Frontal cortex (tissue), 3 donors: ENCODE measurements at regions not wholly inside any gene's neighbourhood (a gene's known extent, or its start where the extent isn't known, plus 50 kb on each side); places are given as distances from the start of the nearest gene placed in this dataset.
"Not testable (repeated sequence)": the region's sequence is repeated elsewhere in the genome, so short reads cannot be mapped to it uniquely, and the experiment has no call there.

ENCODE experiments used
- DNase-seq, 2 donors: peaks; one replicate each; pipeline ENCODE4 v3.0.0; 2012; ENCODE audit warnings: low spot score in 2 of 2
- FAIRE-seq: peaks from 2 replicates; lab custom pipeline; 2012; peaks lifted over from hg19 to GRCh38; lab: Jason Lieb, UNC
- donor health status: control.
- donor health status: control.
- donor health status: control.

DNA sequence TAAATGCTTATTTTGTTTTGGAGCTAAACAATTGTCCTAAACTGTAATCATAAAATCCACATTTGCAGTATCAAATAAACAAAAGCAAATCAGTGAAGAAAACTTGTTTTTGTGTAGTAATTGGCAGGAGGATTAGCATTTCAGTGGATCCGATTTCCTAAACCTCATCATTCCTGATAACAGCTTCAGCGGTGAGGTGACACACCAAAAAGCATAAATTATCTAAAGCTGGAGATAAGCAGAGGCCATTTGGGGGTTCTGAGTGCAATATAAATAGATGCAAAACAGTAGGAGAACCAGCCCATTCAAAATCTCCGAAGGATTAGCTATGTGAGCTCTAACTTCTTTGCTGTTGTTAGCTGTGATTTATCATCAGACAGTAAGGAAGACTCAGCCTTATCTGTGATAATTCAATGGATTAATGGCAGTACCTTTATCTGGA lies 235.8 kb downstream of the EPHA7 start:
- DNase-seq (no peak), FAIRE-seq (no peak)

DNA sequence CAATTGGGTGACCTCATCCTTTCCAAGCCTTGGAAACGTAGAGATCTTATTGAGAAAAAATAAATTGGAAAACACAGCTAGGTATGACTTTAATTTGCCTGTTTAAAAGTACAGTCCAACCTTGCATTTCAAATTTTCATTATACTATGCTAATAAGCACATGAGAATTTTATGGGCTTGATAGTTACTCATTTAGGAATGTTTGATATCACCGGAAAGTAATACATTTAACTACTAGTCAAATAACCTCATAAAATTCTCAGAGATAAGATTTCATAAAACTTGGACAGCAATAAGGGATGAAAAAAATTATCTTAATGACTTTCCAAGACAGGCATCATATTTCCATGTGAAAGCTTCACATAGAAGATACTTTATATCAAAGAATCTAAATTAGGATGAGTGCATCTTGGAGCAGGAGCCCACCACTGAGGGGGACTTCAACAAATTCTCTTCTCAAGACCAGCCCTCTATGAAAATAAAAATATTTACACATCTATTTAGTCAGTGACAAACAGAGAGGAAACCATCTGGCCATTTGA lies 236.3 kb downstream of the EPHA7 start:
- DNase-seq (no peak), FAIRE-seq (no peak)

DNA sequence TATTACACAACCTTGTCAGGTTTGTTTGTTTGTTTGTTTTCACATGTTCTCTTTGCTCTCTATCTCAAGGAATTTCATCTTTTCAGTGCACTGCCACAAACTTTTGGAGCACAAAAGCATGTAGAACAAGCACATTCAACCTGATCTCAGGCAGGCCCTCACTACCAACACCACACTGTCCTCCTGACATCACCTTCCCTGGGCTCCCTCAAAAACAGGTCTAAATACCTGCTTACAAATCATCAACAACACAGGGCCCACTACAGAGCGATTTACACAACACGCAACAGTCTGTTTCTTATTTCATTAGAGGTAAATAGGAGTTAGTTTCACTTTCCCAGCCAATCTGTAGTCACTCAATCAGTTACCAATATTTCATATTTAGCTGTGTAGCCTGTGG lies 241.4 kb downstream of the EPHA7 start:
- DNase-seq = no peak
- no peak for FAIRE-seq

DNA sequence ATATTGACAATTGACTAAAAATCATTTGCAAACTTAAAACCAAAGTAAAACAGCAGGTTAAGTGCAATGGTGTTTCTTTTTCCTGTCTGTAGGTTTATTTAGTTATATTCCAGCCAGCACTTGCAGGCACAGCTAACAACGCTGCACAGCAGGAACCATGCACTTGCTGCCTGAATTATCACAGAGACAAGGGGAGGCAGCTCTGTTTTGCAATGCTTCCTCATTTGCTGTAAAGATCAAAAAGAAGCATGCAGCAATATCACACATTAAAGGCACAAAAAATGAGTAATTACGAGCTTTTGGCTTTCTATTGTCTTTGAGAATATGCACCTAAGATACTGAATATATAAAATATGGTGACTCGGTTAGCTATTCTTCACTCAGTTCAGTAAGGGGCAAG lies 241.9 kb downstream of the EPHA7 start:
- DNase-seq (no peak), FAIRE-seq (no peak)

DNA sequence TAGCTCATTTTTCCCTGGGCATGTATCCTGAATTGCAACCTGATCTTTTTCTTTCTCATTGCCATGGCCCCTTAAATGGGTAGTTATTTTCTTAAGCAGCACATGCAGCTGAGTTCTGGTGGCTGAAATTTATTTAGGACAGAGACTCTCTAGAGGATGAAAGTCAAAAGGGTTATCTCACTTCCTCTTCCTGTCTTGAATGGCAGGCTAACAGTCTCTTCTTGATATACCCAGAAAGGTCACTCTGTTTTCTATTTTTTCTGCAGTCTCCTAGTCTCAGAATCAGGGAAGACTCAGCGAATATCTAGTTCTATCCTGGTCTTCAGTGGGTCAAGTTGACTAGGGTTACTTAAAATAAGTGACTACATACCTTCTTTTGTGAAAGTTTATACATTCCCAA lies 243.3 kb downstream of the EPHA7 start:
- DNase-seq (no peak), FAIRE-seq (no peak)

DNA sequence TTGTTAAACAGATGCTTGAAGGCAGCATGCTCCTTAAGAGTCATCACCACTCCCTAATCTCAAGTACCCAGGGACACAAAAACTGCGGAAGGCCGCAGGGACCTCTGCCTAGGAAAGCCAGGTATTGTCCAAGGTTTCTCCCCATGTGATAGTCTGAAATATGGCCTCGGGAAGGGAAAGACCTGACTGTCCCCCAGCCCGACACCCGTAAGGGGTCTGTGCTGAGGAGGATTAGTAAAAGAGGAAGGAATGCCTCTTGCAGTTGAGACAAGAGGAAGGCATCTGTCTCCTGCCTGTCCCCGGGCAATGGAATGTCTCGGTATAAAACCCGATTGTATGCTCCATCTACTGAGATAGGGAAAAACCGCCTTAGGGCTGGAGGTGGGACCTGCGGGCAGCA lies 245.8 kb downstream of the EPHA7 start:
- FAIRE-seq, DNase-seq: not testable (repeated sequence)

DNA sequence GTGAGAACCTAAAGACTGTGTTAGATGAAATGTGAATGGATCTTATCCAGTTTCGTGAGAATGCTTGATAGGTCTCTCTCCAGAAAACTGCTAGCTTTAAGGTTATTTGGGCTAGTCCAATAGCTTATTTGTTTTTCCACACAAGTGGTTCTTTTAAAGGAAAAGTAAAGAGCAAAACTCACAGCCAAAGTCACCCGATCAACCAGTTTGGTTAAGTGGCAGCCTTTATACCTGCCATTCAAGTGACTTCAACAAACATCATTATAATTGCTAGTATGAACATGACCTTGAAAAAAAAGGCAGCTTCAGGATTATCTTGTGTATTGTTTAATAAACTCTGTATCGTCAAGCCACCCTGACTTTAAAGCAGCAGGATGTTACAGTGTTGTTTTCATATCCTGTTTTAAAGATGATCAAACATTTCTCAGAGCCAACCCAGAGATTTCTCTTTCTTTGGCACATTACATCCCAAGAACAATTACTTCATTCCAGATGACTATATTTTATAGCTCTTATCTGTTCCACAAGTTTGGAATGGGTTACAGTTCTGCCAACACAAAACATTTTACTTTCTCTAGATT lies 253.4 kb downstream of the EPHA7 start:
- no peak for FAIRE-seq
- no peak for DNase-seq

DNA sequence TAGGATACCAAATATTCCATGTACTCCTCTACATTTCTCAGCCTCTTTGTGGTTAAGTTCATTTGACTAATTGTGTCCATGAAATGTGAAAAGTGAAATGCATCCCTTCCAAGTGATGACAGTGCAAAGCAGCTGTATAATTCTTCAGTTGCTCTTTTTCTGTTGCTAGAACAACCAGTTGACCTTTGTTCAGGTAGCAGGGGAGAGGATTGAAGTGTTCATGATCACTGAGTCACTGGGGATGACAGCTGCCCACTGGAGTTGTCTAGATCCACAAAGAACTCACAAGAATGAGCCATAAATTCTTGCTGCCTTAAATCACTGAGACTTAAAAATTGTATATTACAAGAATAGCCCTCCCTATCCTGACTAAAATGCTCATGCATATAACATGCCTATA lies 254.6 kb downstream of the EPHA7 start:
- DNase-seq (no peak), FAIRE-seq (no peak)

DNA sequence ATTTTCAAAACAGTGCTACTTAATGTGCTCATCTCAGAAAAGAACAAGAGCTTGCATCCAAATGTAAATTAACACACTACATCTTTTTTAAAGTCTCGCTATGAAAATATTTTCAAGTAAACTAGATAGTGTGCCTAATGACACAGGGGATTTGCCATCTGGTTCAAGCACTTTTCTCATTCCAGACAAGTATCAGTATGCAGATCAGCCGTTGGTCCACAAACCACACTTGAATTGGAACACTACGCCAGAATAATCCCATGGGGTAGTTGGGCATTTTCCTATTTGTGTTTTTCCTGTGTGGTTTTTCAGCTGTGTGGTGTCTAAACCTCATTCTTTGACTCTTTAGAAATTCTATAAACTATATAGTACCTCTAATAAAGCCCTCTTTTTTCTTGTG lies 256.2 kb downstream of the EPHA7 start:
- DNase-seq = no peak
- FAIRE-seq = no peak

DNA sequence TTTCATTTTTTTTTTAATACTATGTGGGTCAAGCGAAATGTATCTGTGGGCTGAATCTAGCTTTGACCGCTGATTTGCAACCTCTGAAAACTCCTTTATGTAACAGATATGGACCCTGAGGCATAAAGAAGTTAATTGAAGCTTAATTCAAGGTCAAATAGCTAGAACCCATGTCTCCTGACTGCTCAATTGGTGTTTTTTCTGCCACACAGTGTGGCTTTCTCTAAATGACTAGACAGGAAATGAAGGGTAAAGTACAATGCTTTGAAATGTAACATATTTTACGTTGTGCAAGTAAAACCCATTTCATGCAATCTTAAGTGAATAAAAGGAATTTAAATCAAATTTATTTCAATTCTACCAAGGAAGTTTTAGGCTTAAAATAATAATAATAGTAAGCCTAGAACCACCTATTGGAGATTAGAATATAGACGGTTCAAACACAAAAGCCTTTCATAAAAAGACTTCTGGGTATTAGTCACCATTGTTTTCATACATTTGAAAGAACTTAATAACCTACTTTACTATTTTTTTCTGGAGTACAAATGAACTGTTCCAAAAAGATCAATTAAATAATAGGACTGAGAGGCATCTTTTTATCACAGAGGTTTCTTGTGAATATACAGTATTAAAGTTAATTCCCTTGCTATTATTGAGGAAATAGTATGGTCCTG lies 279.8 kb downstream of the EPHA7 start:
- no peak for DNase-seq
- FAIRE-seq = no peak

DNA sequence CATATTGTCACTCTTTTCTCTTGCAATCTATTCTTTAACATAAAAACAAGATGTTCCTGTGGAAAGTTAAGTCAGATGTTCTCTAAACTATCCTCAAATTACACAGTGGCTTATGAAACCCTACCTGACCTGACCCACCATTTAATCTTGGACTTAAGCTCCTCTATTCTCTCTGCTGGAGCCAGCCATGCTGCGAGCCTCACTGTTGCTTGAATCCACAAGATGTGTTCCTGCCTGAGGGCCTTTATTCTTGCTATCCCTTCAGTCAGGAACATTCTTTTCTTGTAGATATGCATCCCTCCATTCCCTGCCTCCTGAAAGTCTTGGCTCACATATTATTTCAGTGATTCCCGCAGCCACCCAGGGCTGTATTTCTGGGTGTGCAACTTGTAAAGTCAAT lies 283.2 kb downstream of the EPHA7 start:
- DNase-seq = no peak

DNA sequence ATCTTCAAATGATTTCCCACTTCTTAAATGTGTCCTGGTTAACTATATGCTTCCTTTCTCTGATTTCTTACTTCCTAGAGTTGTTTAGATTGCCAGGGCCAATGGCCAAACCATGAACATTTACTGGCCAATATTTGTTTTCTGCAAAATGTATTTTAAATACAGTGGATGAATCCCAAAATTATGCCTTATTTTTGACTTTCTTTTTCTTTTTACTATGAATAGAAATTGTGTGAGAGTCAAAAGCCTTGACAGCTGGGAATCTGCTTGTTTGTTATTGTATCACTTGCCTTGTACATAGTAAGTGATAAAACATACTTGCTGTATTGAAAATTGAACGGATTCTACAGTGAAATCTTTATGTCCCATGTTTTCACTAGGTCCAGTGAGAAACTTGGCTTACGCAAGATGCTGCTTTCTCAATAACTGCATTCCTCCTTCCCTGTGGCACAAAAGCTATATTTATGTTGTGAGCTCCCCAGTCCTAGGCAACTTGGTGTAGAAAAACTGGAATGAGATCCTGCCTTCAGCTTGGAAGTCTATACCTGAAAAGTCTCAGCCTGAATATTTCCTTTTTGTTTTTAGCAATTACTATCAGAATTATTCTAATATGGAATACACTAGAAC lies 295.2 kb downstream of the EPHA7 start:
- DNase-seq (no peak), FAIRE-seq (no peak)

More for the DNA sequence above, 283.2 kb downstream of the EPHA7 start:
- no peak for FAIRE-seq

DNA sequence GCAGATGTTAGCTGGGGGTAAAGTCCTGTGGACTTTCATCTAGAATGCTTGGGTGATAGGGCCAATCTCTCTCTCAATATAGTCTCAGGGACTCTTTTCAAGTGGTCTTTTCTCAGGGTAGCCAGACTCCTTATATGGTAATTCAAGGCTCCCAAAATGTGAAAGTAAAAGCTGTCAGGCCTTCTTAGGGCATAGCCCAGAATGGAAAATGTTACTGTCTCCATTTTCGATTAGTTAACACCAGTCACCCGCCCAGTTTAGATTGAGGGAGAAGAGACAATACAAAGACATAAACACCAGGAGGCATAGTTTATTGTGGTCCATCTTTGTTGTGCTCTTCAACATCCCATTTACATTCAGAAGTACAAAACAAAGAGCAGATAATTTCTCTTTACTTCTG lies 295.8 kb downstream of the EPHA7 start:
- DNase-seq (no peak), FAIRE-seq (no peak)

DNA sequence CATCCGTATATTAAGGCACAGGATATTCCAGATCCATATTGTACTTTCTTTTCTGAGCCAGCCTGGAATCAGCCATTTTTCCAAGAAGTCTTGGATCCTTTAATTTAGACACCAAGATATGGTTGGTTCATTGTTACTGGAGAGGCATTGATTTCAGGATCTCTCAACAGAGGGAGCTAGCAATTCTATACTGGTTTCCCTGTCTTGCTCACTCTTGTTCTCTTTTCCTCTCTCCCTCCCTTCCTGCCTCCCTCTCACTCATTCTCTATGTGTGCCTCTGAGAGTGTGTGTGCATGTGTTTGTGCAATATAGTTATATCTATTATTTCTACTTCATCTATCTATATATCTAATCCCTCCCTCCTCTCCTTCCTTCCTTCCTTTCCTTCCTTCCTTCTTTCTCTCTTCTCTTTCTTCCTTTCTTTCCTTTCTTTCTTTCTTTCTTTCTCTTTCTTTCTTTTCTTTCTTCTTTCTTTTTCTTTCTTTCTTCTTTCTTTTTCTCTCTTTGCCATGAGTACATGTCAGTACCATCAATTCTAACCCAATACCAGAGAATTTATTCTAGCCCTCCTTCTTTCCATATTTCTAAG lies 299.1 kb downstream of the EPHA7 start:
- FAIRE-seq (no peak), DNase-seq (no peak)

DNA sequence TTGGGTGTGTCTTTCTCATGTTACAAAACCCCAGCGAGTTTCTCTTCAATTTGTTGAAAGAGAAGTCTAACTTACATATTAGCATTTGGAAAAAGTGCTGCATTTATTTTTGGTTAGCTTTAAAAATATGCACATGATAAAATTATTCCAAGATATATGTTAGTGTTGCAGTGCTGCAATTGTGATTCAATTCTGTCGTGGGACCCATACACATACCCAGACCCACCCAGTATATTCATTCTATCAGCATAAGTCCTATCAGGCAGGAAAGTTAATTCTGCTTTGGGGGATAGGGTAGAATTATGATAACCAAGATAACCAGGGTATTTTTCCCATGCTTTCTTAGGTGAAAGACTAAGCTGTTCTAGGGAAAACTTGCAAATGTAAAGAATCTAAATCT lies 313.5 kb downstream of the EPHA7 start:
- FAIRE-seq (no peak), DNase-seq (no peak)

DNA sequence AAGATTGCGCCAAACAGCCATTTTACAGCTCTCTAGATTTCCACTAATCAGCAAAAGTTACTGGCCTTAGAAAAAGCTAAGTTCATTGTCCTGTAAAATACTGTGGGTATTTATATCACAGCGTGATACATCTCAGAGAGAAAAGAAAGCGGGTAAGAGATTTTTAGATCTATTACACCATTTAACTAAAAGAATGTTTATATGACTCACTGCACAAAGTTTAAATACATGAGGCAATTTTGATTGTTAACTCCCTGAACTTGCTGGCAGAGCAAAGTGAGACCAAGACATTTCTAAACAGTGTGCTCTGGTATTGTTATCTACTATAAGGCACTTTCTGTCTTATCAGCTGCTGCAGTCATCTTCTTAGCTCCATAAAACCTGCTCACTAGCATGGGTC lies 314.3 kb downstream of the EPHA7 start:
- FAIRE-seq (no peak), DNase-seq (no peak)

DNA sequence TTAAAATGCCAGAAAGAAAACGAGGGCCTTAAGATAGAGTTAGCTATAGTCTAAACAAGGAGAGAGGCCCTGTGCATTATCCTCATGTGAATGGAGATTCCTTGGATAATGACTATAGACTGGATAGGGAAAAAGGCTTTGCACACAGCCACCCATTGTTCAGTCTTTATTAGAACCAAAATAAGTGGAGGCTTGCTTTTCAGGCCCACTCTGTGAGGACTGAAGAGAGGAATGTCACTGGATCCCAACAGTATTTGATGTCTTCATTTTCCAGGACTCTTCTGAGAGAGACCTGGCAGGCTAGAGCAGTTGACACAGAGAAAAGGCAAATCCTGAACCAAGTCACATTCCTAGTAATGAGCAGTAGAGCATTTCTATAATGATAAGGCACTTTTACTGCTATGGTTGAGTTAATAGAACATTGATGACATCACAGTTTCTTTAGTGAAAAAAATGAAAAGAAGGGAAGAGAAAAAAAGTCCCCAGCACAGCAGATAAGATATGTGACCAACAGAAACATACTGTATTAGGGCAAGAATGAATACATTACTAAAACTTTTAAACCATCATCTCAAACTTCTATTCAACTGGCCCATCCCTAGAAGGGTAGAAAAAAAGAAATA lies 315.1 kb downstream of the EPHA7 start:
- no peak for DNase-seq
- no peak for FAIRE-seq

DNA sequence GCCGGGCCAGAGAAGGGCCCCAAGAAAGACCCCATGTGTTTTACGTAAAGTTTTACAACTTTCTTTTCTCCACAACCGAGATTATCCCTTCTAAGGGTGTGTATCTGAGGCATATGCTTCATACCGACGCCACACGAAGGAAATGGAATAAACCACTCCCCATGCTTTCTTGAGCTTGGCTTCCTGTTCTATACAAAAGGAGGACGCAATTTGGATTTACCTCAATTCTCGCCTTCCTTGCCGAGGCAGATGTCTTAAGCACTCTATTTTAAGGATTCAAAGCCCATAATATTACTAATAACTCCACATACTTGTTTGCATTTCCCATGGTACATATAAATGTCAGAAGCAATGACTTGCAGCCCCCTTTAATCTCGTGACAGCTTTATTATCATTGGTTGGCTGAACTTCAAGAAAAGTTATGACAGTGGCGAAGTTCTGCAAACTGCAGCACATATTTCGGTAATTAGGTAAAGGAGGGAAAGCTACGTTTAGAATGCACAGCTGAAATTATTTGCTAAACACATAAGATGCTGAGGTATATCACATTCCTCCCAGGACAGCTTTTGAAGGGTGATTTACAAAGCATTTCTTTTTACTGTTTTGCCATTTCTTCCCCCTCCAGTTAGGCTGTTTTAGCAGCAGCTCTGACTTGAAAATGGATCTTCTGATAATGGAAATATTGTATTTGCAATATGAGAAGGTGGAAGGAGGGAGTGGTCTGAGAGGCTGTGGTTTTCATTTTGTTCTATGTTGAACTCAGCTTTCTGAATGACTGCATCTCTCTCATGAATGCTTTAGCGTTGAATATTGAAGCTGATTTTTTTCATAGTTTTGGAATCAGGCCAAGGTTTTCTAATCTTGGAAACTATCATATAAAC lies 330.5 kb downstream of the EPHA7 start:
- DNase-seq (no peak), FAIRE-seq (no peak)

DNA sequence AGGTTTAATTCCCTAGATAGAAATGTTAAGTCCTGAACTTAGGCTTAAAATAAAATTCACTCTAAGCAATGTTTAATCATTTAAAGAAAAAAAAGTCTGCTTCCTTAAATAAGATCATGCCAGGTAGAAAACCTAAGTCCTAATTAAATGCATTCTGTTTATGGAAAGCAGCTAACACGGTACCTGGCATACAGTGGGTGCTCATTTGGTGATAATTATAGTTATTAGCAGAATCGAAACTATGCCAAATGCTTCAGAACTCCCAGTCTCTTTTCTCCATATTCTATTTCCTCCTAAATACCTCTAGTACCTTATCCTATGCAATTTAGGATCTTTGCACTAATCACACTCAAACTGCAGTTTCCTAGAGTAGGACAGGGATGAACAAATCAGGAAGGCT lies 331.8 kb downstream of the EPHA7 start:
- FAIRE-seq (no peak), DNase-seq (no peak)

DNA sequence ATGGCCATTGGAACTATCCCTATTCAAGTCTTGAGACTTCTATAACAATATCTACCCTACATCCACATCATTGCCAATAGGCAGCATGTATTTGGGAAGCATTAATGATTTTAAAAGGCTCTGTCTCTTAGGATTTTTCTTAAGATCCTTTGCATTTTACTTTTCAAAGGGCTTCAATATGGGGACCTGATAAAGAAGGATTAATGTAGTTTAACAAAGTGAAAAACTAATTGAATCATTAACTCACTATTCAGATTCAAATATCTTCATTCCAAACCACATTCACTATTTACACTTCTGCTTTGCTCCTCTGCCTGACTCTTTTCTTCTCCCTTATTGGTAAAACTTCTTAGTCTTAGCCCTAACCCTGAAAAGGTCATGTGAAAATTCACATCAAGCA lies 333.0 kb downstream of the EPHA7 start:
- DNase-seq (no peak), FAIRE-seq (no peak)
